ENCODE measurements at regions not wholly inside any gene's neighbourhood (a gene's known extent, or its start where the extent isn't known, plus 50 kb on each side); places are given as distances from the start of the nearest gene placed in this dataset.

DNA sequence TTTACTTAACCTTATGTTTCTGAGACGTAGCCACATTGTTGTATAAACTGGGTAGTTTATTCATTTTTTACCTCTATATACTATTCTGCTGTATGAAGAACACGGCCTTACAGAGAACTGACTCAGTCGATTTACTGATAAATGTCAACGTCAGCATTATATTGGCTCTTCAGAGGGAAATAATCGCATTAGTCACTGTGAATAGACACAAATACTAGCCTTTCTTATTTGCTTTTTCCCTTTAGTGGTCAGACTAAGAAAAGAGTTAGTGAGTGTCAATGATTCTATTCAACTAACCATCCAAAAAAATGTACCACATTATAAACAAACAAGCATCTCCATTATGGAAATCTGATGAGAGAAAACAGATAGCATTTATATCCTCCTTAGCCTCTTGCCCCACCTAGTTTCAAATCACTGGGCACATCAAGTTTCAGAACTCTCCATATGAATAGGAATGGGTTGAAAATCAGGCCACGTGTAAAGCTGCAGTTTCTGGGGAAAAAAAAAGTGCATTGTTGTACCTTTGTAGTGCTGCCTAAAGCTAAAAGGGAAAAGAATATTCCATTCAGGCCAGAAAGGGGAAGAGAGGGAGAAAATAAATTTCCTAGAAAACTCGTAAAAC lies 146.7 kb upstream of the VCX3A start:
- TF ChIP-seq, protein P1, sequence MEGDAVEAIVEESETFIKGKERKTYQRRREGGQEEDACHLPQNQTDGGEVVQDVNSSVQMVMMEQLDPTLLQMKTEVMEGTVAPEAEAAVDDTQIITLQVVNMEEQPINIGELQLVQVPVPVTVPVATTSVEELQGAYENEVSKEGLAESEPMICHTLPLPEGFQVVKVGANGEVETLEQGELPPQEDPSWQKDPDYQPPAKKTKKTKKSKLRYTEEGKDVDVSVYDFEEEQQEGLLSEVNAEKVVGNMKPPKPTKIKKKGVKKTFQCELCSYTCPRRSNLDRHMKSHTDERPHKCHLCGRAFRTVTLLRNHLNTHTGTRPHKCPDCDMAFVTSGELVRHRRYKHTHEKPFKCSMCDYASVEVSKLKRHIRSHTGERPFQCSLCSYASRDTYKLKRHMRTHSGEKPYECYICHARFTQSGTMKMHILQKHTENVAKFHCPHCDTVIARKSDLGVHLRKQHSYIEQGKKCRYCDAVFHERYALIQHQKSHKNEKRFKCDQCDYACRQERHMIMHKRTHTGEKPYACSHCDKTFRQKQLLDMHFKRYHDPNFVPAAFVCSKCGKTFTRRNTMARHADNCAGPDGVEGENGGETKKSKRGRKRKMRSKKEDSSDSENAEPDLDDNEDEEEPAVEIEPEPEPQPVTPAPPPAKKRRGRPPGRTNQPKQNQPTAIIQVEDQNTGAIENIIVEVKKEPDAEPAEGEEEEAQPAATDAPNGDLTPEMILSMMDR (IDR thresholded peaks at IDR 0.05; ENCODE audit: extremely low read depth, insufficient read depth, missing control alignments) = no peak
- in situ Hi-C loops (cut with MboI; ENCODE audit: low pct_unique_long_range_greater_than_20kb, low sequenced_read_pairs, unreplicated experiment) = no loop called here
- DNase-seq (ENCODE audit: low spot score) = no peak

DNA sequence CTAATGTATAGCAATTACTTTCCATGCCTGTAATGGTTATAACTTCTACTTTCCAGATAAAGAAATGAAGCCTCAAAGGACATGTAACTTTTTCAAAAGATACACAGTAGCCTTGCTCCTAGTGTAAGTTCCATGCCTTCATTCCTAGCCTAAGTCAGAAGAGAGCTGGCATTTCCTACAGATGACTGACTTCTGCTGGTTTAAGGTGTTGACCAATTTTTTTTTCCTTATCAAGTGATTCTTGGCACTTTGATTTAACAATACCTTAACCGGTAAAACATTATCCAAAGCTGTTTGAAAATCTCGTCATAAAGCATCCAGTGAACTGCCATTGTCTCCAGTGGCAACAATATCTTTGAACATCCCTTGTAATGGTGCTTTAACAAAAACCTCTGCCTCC lies 145.1 kb upstream of the VCX3A start:
- TF ChIP-seq, protein P1 (IDR thresholded peaks at IDR 0.05; ENCODE audit: extremely low read depth, insufficient read depth, missing control alignments) = no peak
- DNase-seq (ENCODE audit: low spot score) = no peak
- in situ Hi-C loops (cut with MboI; ENCODE audit: low pct_unique_long_range_greater_than_20kb, low sequenced_read_pairs, unreplicated experiment) = no loop called here

DNA sequence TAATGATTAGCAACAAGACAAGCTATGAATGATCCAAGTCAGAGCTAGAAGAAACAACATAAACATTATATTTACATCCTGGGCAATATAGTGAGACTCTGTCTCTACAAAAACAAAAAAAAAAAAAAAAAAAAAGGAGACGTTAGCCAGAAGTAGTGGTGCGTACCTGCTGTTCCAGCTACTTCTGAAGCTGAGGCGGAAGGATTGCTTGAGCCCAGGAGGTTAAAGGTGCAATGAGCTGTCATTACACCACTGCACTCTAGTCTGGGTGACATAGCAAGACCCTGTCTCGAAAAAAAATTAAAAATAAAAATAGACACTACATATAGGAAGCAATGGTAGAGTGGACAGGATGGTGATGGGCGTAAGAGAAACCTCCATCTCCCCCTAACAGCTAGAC lies 144.6 kb upstream of the VCX3A start:
- TF ChIP-seq, protein P1 (IDR thresholded peaks at IDR 0.05; ENCODE audit: extremely low read depth, insufficient read depth, missing control alignments) = no peak
- in situ Hi-C loops (cut with MboI; ENCODE audit: low pct_unique_long_range_greater_than_20kb, low sequenced_read_pairs, unreplicated experiment) = no loop called here
- no peak for DNase-seq (ENCODE audit: low spot score)

DNA sequence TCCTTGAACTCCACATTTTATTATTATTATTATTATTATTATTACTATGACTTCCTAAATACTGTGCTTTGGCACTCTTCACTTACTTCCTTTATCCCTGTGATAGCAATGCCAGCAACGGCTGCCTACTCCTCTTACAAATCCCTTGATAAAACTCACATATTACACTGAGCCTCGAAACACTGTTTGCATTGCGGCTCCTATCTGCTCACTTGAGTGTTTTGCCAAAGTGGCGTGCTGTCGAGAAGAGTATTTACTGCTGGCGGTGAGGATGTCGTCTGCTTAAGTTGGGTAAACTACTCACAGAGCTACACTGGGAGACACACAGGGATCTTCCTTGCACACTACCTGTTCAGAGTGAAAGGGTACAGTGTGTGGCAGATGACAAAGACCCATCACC lies 143.4 kb upstream of the VCX3A start:
- no peak for DNase-seq (ENCODE audit: low spot score)
- TF ChIP-seq, protein P1 (IDR thresholded peaks at IDR 0.05; ENCODE audit: extremely low read depth, insufficient read depth, missing control alignments) = no peak
- in situ Hi-C loops (cut with MboI; ENCODE audit: low pct_unique_long_range_greater_than_20kb, low sequenced_read_pairs, unreplicated experiment) = no loop called here

DNA sequence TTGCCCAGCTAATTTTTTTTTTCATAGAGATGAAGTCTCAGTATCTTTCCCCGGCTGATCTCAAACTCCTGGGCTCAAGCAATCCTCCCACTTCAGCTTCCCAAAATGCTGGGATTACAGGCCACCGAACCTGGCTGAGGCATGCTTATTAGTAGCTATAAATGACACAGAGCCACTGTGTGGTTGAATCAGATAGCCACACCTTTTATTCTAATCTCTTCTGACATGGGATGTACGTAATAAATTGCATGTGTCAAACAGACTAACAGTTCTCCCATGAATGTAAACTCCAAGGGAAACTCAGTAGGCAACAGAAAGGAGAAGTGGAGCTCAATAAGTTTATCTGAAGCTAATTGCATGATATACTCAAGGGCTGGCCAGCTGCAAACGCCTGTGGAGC lies 139.8 kb upstream of the VCX3A start:
- no peak for DNase-seq (ENCODE audit: low spot score)
- in situ Hi-C loops (cut with MboI; ENCODE audit: low pct_unique_long_range_greater_than_20kb, low sequenced_read_pairs, unreplicated experiment) = no loop called here
- TF ChIP-seq, protein P1 (IDR thresholded peaks at IDR 0.05; ENCODE audit: extremely low read depth, insufficient read depth, missing control alignments) = no peak

DNA sequence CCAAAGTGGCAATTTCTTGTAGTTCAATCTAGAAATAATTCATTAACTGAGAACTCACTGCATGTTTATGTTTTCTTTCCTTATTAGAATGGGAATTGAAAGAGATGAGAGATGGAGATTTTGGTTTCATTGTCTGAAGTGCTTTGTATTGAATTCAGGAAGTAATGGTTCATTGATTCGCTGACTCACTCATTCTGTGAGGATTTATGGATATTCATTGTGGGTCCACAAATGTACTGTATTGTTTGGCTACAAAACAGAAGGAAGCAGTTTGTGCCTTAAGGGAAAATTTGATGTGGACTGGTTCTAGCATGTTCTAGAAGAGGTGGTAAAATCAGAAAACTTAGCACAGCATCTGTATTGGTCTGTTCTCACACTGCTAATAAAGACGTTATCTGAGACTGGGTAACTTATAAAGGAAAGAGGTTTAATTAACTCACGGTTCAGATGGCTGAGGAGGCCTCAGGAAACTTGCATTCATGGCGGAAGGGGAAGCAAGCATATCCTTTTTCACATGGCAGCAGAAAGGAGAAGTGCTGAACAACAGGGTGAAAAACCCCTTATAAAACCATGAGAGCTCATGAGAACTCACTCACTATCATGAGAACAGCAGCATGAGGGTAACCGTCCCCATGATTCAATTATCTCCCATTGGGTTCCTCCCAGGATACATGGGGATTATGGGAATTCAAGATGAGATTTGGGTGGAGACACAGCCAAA lies 132.3 kb upstream of the VCX3A start:
- no peak for DNase-seq (ENCODE audit: low spot score)
- TF ChIP-seq, protein P1 (IDR thresholded peaks at IDR 0.05; ENCODE audit: extremely low read depth, insufficient read depth, missing control alignments) = no peak
- in situ Hi-C loops (cut with MboI; ENCODE audit: low pct_unique_long_range_greater_than_20kb, low sequenced_read_pairs, unreplicated experiment) = no loop called here

All from GM13977 (cell line).